K562 (cell line): ENCODE measurements at regions not wholly inside any gene's neighbourhood (a gene's known extent, or its start where the extent isn't known, plus 50 kb on each side); places are given as distances from the start of the nearest gene placed in this dataset.
A peak's percentile ranks its signal among the peaks of the same experiment; 100 is the strongest.

Experiments used
- ATAC-seq: fragments of 200-7000 bp; cut with Tn5 transposase; 3 replicates; pipeline ENCODE4 v1.9.1; 2020; ENCODE audit warnings: moderate library complexity
- BruUV-seq: library from RNA; stranded (reverse); fragments of 400-500 nt; replicated peaks from 2 replicates; lab custom pipeline; 2021; lab: Mats Ljungman, UMichigan
- CTCF ChIA-PET: fragments of 300-600 bp; formaldehyde crosslinking; extraction: SDS; loops from one replicate; lab custom pipeline; 2021; ENCODE audit warnings: low intra/inter-chr PET ratio; lab: Yijun Ruan, JAX
- POLR2A ChIA-PET: fragments of 300-600, 350-650 bp; sonication (Branson Sonifier 250); formaldehyde crosslinking; extraction: SDS; loops from one replicate; lab custom pipeline; 2021; ENCODE audit warnings: antibody characterized with exemption, inconsistent platforms; lab: Yijun Ruan, JAX
- DNase-seq, 4 experiments: peaks; one replicate each; pipeline versions ENCODE4 v3.0.0 to v3.0.0-alpha.2; 2011 to 2018; ENCODE audit warnings: low spot score in 3 of 4, mixed read lengths in 3 of 4; ENCODE audit errors: extremely low read depth in 1 of 4
- FAIRE-seq: peaks from 2 replicates; lab custom pipeline; 2011; peaks lifted over from hg19 to GRCh38; lab: Jason Lieb, UNC
- H2AFZ ChIP-seq: 2 replicates; pipeline ENCODE4 v1.6.0; 2011; ENCODE audit warnings: low read depth, low read length, control low read depth, inconsistent platforms
- H3K27ac ChIP-seq: fragments of 200-600 bp; 3 replicates; pipeline ENCODE4 v1.8.0; 2011; ENCODE audit warnings: low read depth, mild to moderate bottlenecking, control low read depth, inconsistent platforms, low read length, moderate library complexity, mixed read lengths; ENCODE audit errors: extremely low read depth
- H3K27me3 ChIP-seq, 2 experiments: fragments of 300-600 bp in 1 of 2; 2 replicates in 1 of 2; 3 replicates in 1 of 2; pipeline versions ENCODE4 v1.6.0 to v1.8.0; 2011; ENCODE audit warnings: inconsistent platforms in 2 of 2, low read length in 2 of 2, mild to moderate bottlenecking in 1 of 2, mixed read lengths in 1 of 2, moderate library complexity in 1 of 2; ENCODE audit not compliant: control insufficient read depth in 2 of 2, insufficient read depth in 2 of 2
- H3K36me3 ChIP-seq: fragments of 300-600 bp; 3 replicates; pipeline ENCODE4 v1.8.0; 2011; ENCODE audit warnings: mild to moderate bottlenecking, low read length, inconsistent platforms; ENCODE audit not compliant: control insufficient read depth, insufficient read depth
- H3K4me1 ChIP-seq, 2 experiments: fragments of 200-600 bp in 1 of 2; replicated peaks in 1 of 2; 2 replicates in 1 of 2; 3 replicates in 1 of 2; pipeline versions ENCODE4 v1.5.1 to v1.8.0; 2011; ENCODE audit warnings: inconsistent platforms in 2 of 2, low read length in 2 of 2, mild to moderate bottlenecking in 1 of 2, mixed read lengths in 1 of 2, moderate library complexity in 1 of 2; ENCODE audit not compliant: control insufficient read depth in 2 of 2, insufficient read depth in 2 of 2
- H3K4me2 ChIP-seq: 2 replicates; pipeline ENCODE4 v1.6.1; 2011; ENCODE audit warnings: low read length, control low read depth, inconsistent platforms, mixed read lengths; ENCODE audit not compliant: insufficient read depth
- H3K4me3 ChIP-seq: fragments of 200-600 bp; sonication (generic), shearing (Covaris generic); 2 replicates; pipeline ENCODE4 v1.5.1; 2016; ENCODE audit warnings: control low read depth, inconsistent platforms
- H3K79me2 ChIP-seq: fragments of 200-600 bp; 3 replicates; pipeline ENCODE4 v1.8.0; 2011; ENCODE audit warnings: low read length, inconsistent platforms; ENCODE audit not compliant: control insufficient read depth, insufficient read depth
- H3K9ac ChIP-seq, 2 experiments: 2 replicates each; pipeline versions ENCODE4 v1.6.0 to v1.6.1; 2011; ENCODE audit warnings: low read depth in 2 of 2, low read length in 2 of 2, control low read depth in 1 of 2, inconsistent platforms in 1 of 2, mild to moderate bottlenecking in 1 of 2, mixed read lengths in 1 of 2; ENCODE audit not compliant: insufficient read depth in 1 of 2
- H3K9me1 ChIP-seq: one replicate; pipeline ENCODE4 v1.6.0; 2011; ENCODE audit warnings: inconsistent platforms, mild to moderate bottlenecking, low read length, moderate library complexity; ENCODE audit not compliant: control insufficient read depth, insufficient read depth
- H3K9me3 ChIP-seq: replicated peaks from 2 replicates; pipeline ENCODE4 v1.5.1; 2011; ENCODE audit warnings: low read depth, low read length, inconsistent platforms; ENCODE audit not compliant: control insufficient read depth, insufficient read depth
- H4K20me1 ChIP-seq: replicated peaks from 2 replicates; pipeline ENCODE4 v1.6.1; 2011; ENCODE audit warnings: low read length, inconsistent platforms, mixed read lengths; ENCODE audit not compliant: control insufficient read depth, insufficient read depth
- C11orf30 ChIP-seq: fragments of 450-650 bp; IDR thresholded peaks from 2 replicates; pipeline ENCODE4 v1.6.1; 2016; ENCODE audit warnings: low read depth, mild to moderate bottlenecking
- CBFA2T3 ChIP-seq: fragments of 450-650 bp; IDR thresholded peaks from 2 replicates; pipeline ENCODE4 v1.6.1; 2017
- CHD2 ChIP-seq: IDR thresholded peaks from 2 replicates; pipeline ENCODE4 v1.6.1; 2011; ENCODE audit warnings: low read depth, low read length
- CREM ChIP-seq: IDR thresholded peaks from 2 replicates; pipeline ENCODE4 v1.6.1; 2014; ENCODE audit warnings: antibody characterized with exemption, low read depth
- HEY1 ChIP-seq: fragments of 250-450 bp; sonication (Bioruptor Pico); IDR thresholded peaks from 2 replicates; pipeline ENCODE4 v1.5.0; 2020; ENCODE audit warnings: mild to moderate bottlenecking, moderate library complexity, borderline replicate concordance
- MAFG ChIP-seq: fragments of 450-650 bp; conservative IDR thresholded peaks from 2 replicates; pipeline ENCODE4 v1.6.1; 2016; ENCODE audit warnings: missing genetic modification characterization, missing compliant biosample characterization
- POLR3A ChIP-seq: IDR thresholded peaks from 2 replicates; pipeline ENCODE4 v1.6.1; 2011; ENCODE audit warnings: borderline replicate concordance, mild to moderate bottlenecking, moderate library complexity; ENCODE audit not compliant: insufficient read length, insufficient read depth; ENCODE audit errors: extremely low read depth
- SRSF9 ChIP-seq: fragments of 200-400 bp; formaldehyde crosslinking; IDR thresholded peaks from 2 replicates; pipeline ENCODE4 v1.6.1; 2017; ENCODE audit warnings: low read depth, low read length, borderline replicate concordance
- ZKSCAN1 ChIP-seq: fragments of 150-350 bp; IDR thresholded peaks from 2 replicates; pipeline ENCODE4 v1.6.1; 2016; ENCODE audit warnings: low read depth, low read length
- ZNF316 ChIP-seq: fragments of 450-650 bp; IDR thresholded peaks from 2 replicates; pipeline ENCODE4 v1.6.1; 2016
- WGBS: fragments of 100-300 bp; shearing (Covaris generic); methylation state at CpG from one replicate; pipeline ENCODE4 v1.1.6; 2016; ENCODE audit warnings: low coverage, mixed read lengths; ENCODE audit not compliant: insufficient coverage; ENCODE audit errors: missing lambda C conversion rate; 5-methylcytosine and 5-hydroxymethylcytosine counted together
- in situ Hi-C: fragments of 300-500 bp; cut with MboI; formaldehyde crosslinking; loops from 4 replicates; pipeline ENCODE4 v1.15.0; 2018; ENCODE audit warnings: inconsistent platforms, mixed read lengths
- intact Hi-C: fragments of 100-400 bp; cut with micrococcal nuclease; formaldehyde crosslinking; loops from 2 replicates; pipeline ENCODE4 v1.14.2; 2022
- TF ChIP-seq, protein P1 (sequence below): fragments of 250-450 bp; sonication (Bioruptor Pico); IDR thresholded peaks from 2 replicates; pipeline ENCODE4 v1.4.0; 2020; ENCODE audit warnings: mild to moderate bottlenecking
- TF ChIP-seq, protein P2 (sequence below): fragments of 450-650 bp; formaldehyde crosslinking; IDR thresholded peaks from 2 replicates; pipeline ENCODE4 v1.4.0; 2022; ENCODE audit warnings: missing genetic modification characterization

DNA sequence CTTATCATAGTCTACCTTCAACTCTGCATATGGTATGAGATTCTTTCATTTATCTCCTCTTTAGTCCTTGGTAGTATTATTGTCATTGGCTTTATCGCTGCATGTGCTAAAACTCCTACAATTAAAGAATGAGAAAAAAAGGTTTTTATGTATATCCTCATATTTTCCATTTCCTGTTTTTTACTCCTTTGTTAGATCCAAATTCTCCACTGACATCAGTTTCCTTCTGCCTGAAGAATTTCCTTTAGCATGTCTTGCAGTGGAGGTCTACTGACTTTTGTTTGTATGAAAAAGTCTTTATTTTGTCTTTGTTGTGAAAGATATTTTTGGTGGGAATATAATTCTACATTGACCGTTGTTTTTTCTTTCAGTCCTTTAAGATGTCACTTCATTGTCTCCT lies 81.0 kb upstream of the TNIK start:
- no peak for DNase-seq
- in situ Hi-C loops: no loop called here
- no TSS peak for BruUV-seq

DNA sequence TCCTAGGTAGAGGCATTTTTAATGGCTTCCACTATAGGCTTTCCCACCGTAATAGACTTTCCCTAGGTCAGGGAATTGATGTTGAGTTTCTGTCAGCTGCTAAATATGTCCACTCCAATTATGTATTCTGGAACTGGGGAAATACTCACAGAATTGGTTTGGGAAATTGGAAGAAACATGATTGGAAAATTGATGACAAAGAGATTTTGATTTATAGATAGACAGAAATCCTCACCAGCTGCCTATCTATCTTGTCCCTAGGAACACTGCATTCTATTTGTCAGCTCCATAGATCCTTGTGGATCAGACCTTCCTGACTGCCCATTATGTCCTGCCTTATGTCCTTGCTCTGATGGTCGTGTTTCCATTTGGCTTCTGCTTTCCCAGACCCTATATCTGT lies 75.6 kb upstream of the TNIK start:
- Histone ChIP-seq H3K9me1 (no peaks in the 10 kb centered on the region), H3K9me3 (no peaks in the 10 kb centered on the region), H3K4me1 (no peaks in the 10 kb centered on the region), H3K27me3 (no peaks in the 10 kb centered on the region), H3K36me3 (no peaks in the 10 kb centered on the region), H3K9ac (no peak overlapping the region), H3K4me2 (no peak overlapping the region), H3K4me3 (no peak overlapping the region), H3K79me2 (no peaks in the 10 kb centered on the region), H3K27ac (no peak overlapping the region), H2AFZ (no peak overlapping the region), H4K20me1 (no peaks in the 10 kb centered on the region)
- 36% methylated on average over 2 of the region's 2 CpGs for WGBS
- in situ Hi-C loops: no loop called here
- BruUV-seq: no TSS peak
- no peak for ATAC-seq
- TF ChIP-seq HEY1 (CRISPR knock-in tag) (no peak), CREM (no peak), ZNF316 (peak; percentile 67), ZKSCAN1 (no peak), C11orf30 (peak; percentile 46; the same call in 1 of the 2 replicates), CHD2 (no peak), MAFG (tag) (0 out of 2 replicates have a peak, but pooled peaks have one; percentile 20)
- TF ChIP-seq, protein P1, sequence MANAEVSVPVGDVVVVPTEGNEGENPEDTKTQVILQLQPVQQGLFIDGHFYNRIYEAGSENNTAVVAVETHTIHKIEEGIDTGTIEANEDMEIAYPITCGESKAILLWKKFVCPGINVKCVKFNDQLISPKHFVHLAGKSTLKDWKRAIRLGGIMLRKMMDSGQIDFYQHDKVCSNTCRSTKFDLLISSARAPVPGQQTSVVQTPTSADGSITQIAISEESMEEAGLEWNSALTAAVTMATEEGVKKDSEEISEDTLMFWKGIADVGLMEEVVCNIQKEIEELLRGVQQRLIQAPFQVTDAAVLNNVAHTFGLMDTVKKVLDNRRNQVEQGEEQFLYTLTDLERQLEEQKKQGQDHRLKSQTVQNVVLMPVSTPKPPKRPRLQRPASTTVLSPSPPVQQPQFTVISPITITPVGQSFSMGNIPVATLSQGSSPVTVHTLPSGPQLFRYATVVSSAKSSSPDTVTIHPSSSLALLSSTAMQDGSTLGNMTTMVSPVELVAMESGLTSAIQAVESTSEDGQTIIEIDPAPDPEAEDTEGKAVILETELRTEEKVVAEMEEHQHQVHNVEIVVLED (CRISPR knock-in tag): no peak
- CTCF ChIA-PET: no interaction called here
- DNase-seq: no peak
- FAIRE-seq: no peak
- POLR2A ChIA-PET: interaction anchor here (0.6 to 1.4 kb wide), 3 partner anchors 8 to 92 kb away, joined by 3 to 5 read pairs (median 3); no protein-coding TSS in a partner anchor
- intact Hi-C loops: no loop called here

More for the DNA sequence above, 81.0 kb upstream of the TNIK start:
- H3K9me3 ChIP-seq: no peaks in the 10 kb centered on the region
- no peaks in the 10 kb centered on the region for H3K27me3 ChIP-seq
- POLR2A ChIA-PET: no interaction called here
- H3K36me3 ChIP-seq: no peaks in the 10 kb centered on the region
- no peaks in the 10 kb centered on the region for H4K20me1 ChIP-seq
- no peak overlapping the region for H3K27ac ChIP-seq
- no peak for TF ChIP-seq POLR3A
- TF ChIP-seq, protein P2, sequence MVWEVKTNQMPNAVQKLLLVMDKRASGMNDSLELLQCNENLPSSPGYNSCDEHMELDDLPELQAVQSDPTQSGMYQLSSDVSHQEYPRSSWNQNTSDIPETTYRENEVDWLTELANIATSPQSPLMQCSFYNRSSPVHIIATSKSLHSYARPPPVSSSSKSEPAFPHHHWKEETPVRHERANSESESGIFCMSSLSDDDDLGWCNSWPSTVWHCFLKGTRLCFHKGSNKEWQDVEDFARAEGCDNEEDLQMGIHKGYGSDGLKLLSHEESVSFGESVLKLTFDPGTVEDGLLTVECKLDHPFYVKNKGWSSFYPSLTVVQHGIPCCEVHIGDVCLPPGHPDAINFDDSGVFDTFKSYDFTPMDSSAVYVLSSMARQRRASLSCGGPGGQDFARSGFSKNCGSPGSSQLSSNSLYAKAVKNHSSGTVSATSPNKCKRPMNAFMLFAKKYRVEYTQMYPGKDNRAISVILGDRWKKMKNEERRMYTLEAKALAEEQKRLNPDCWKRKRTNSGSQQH (CRISPR knock-in tag): no peak
- TF ChIP-seq CBFA2T3: peak; percentile 36; the same call in 1 of the 2 replicates
- TF ChIP-seq SRSF9: no peak
- TF ChIP-seq, all 486 proteins: peak for 1
- Histone ChIP-seq H3K9me1 (no peaks in the 10 kb centered on the region), H3K79me2 (no peaks in the 10 kb centered on the region), H3K4me2 (no peak overlapping the region), H3K4me3 (no peak overlapping the region), H2AFZ (peak overlapping the region; percentile 25), H3K4me1 (peaks cover 0 to 3% of the 10 kb centered on the region in 2 experiments; a peak in 1 of 5 replicates), H3K9ac (no peak overlapping the region)
- FAIRE-seq (no peak), ATAC-seq (no peak)
- CTCF ChIA-PET: no interaction called here
- 38% methylated on average over 2 of the region's 2 CpGs for WGBS
- intact Hi-C loops: no loop called here
